ENCODE measurements at regions not wholly inside any gene's neighbourhood (a gene's known extent, or its start where the extent isn't known, plus 50 kb on each side); places are given as distances from the start of the nearest gene placed in this dataset.

- TF ChIP-seq CTCF (conservative IDR thresholded peaks at IDR 0.05; ENCODE audit: low read length), result no peak
- TF ChIP-seq EZH2phosphoT487 (IDR thresholded peaks at IDR 0.05; ENCODE audit: borderline replicate concordance), result no peak
Measured at GRCh38 chr1:195562074-195562473, 1046.2 kb downstream of the KCNT2 start.

Measured in Loucy (cell line).